ENCODE measurements at regions not wholly inside any gene's neighbourhood (a gene's known extent, or its start where the extent isn't known, plus 50 kb on each side); places are given as distances from the start of the nearest gene placed in this dataset.

- no peak for TF ChIP-seq CTCF (IDR thresholded peaks at IDR 0.05; ENCODE audit: extremely low read depth, missing control alignments)
- no peak for DNase-seq (ENCODE audit: low spot score)
Observed at GRCh38 chr7:59079-60016, 133.0 kb upstream of the FAM20C start.

- no peak for TF ChIP-seq CTCF (IDR thresholded peaks at IDR 0.05; ENCODE audit: extremely low read depth, missing control alignments)
- no peak for DNase-seq (ENCODE audit: low spot score)
Observed at GRCh38 chr7:60017-60675, 132.2 kb upstream of the FAM20C start.

- TF ChIP-seq CTCF (IDR thresholded peaks at IDR 0.05; ENCODE audit: extremely low read depth, missing control alignments): no peak
- DNase-seq (ENCODE audit: low spot score): no peak
Observed at GRCh38 chr7:60706-61105, 131.7 kb upstream of the FAM20C start.

GRCh38 chr7:61111-61510, 131.3 kb upstream of the FAM20C start:
- TF ChIP-seq CTCF (IDR thresholded peaks at IDR 0.05; ENCODE audit: extremely low read depth, missing control alignments): no peak
- DNase-seq (ENCODE audit: low spot score): no peak

- DNase-seq (ENCODE audit: low spot score): no peak
- TF ChIP-seq CTCF (IDR thresholded peaks at IDR 0.05; ENCODE audit: extremely low read depth, missing control alignments): no peak
Observed at GRCh38 chr7:61576-62360, 130.6 kb upstream of the FAM20C start.

GRCh38 chr7:62361-63116, 129.8 kb upstream of the FAM20C start:
- no peak for TF ChIP-seq CTCF (IDR thresholded peaks at IDR 0.05; ENCODE audit: extremely low read depth, missing control alignments)
- DNase-seq (ENCODE audit: low spot score): no peak

All from GM20000 (cell line).